Stomach (tissue), 4 donors: ENCODE measurements at regions not wholly inside any gene's neighbourhood (a gene's known extent, or its start where the extent isn't known, plus 50 kb on each side); places are given as distances from the start of the nearest gene placed in this dataset.

ENCODE experiments used
- POLR2AphosphoS5 ChIP-seq, 3 donors: sonication (generic); formaldehyde crosslinking; IDR thresholded peaks; one replicate each; pipeline ENCODE4 v1.6.1; 2016; ENCODE audit warnings: antibody characterized with exemption in 3 of 3
- TF ChIP-seq, protein P1 (sequence below), 7 experiments: fragments of 450-650 bp in 4 of 7; fragments of 200-600 bp in 3 of 7; sonication (generic) in 3 of 7; IDR thresholded peaks; one replicate each; pipeline ENCODE4 v1.5.1; 2016 to 2019; ENCODE audit warnings: antibody characterized with exemption in 7 of 7, control low read depth in 2 of 7, mild to moderate bottlenecking in 1 of 7

DNA sequence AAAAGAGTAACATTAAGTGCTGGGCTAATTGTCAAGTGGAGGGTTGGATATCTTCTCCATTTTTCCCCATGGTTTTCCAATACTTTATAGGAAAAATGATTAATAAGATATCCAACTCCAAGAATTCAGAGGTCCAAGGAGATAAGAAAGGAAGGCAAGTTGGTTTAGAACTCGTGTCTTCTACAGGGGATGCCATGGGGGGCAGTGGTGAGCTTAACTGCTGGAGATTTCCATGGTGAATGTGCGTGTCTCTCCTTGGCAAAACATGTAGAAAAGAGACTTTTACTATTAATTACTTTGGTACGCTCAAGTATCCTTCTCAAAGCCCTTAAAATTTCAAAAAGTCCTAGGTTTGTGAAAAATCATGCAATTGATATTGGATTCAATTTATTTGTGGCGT, 982.9 kb upstream of the RBFOX1 start:
- TF ChIP-seq POLR2AphosphoS5 (IDR thresholded peaks at IDR 0.05) = no peak
- TF ChIP-seq, protein P1, sequence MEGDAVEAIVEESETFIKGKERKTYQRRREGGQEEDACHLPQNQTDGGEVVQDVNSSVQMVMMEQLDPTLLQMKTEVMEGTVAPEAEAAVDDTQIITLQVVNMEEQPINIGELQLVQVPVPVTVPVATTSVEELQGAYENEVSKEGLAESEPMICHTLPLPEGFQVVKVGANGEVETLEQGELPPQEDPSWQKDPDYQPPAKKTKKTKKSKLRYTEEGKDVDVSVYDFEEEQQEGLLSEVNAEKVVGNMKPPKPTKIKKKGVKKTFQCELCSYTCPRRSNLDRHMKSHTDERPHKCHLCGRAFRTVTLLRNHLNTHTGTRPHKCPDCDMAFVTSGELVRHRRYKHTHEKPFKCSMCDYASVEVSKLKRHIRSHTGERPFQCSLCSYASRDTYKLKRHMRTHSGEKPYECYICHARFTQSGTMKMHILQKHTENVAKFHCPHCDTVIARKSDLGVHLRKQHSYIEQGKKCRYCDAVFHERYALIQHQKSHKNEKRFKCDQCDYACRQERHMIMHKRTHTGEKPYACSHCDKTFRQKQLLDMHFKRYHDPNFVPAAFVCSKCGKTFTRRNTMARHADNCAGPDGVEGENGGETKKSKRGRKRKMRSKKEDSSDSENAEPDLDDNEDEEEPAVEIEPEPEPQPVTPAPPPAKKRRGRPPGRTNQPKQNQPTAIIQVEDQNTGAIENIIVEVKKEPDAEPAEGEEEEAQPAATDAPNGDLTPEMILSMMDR (IDR thresholded peaks at IDR 0.05) = no peak
